ENCODE measurements at regions not wholly inside any gene's neighbourhood (a gene's known extent, or its start where the extent isn't known, plus 50 kb on each side); places are given as distances from the start of the nearest gene placed in this dataset.

- TF ChIP-seq CTCF (conservative IDR thresholded peaks at IDR 0.05; ENCODE audit: low read depth) = no peak
Observed at GRCh38 chr2:120525056-120526046, 179.4 kb downstream of the INHBB start.

GRCh38 chr2:120526047-120526562 lies 180.2 kb downstream of the INHBB start:
- H3K27ac ChIP-seq = no peak overlapping the region
- CTCF ChIA-PET = no interaction called here
- DNase-seq (ENCODE audit: low spot score) = no peak
- POLR2A ChIA-PET (ENCODE audit: low non-redundant PET) = no interaction called here
- no peak for TF ChIP-seq CTCF (conservative IDR thresholded peaks at IDR 0.05; ENCODE audit: low read depth)

More at GRCh38 chr2:120525056-120526046, 179.4 kb downstream of the INHBB start:
- ChIA-PET CTCF (no interaction called here), POLR2A (ENCODE audit: low non-redundant PET) (no interaction called here)
- peak; percentile 22 for DNase-seq (ENCODE audit: low spot score)
- H3K27ac ChIP-seq = no peak overlapping the region

GRCh38 chr2:120526997-120527945 lies 181.3 kb downstream of the INHBB start:
- CTCF ChIA-PET = interaction anchor here (0.6 kb wide), 1 partner anchor 23 kb away, joined by 3 read pairs; no protein-coding TSS in a partner anchor
- DNase-seq (ENCODE audit: low spot score) = no peak
- POLR2A ChIA-PET (ENCODE audit: low non-redundant PET) = no interaction called here
- no peak for TF ChIP-seq CTCF (conservative IDR thresholded peaks at IDR 0.05; ENCODE audit: low read depth)
- no peak overlapping the region for H3K27ac ChIP-seq

- POLR2A ChIA-PET (ENCODE audit: low non-redundant PET) = no interaction called here
- no peak overlapping the region for H3K27ac ChIP-seq
- DNase-seq (ENCODE audit: low spot score) = no peak
- no peak for TF ChIP-seq CTCF (conservative IDR thresholded peaks at IDR 0.05; ENCODE audit: low read depth)
- CTCF ChIA-PET = no interaction called here
Observed at GRCh38 chr2:120528051-120528692, 182.2 kb downstream of the INHBB start.

- TF ChIP-seq CTCF (conservative IDR thresholded peaks at IDR 0.05; ENCODE audit: low read depth) = no peak
- no peak for DNase-seq (ENCODE audit: low spot score)
- ChIA-PET CTCF (no interaction called here), POLR2A (ENCODE audit: low non-redundant PET) (no interaction called here)
- H3K27ac ChIP-seq = no peak overlapping the region
Observed at GRCh38 chr2:120528693-120529076, 182.7 kb downstream of the INHBB start.
